ENCODE measurements at regions not wholly inside any gene's neighbourhood (a gene's known extent, or its start where the extent isn't known, plus 50 kb on each side); places are given as distances from the start of the nearest gene placed in this dataset.
"Not testable (repeated sequence)": the region's sequence is repeated elsewhere in the genome, so short reads cannot be mapped to it uniquely, and the experiment has no call there.

- DNase-seq (ENCODE audit: low read depth) = not testable (repeated sequence)
Measured at GRCh38 chr16:29145086-29145485, 160.2 kb downstream of the LAT start.

GRCh38 chr16:29144669-29145062 is 159.8 kb downstream of the LAT start:
- DNase-seq (ENCODE audit: low read depth) = not testable (repeated sequence)

- DNase-seq (ENCODE audit: low read depth) = not testable (repeated sequence)
Measured at GRCh38 chr16:29143739-29144668, 159.2 kb downstream of the LAT start.

- DNase-seq (ENCODE audit: low read depth) = not testable (repeated sequence)
Measured at GRCh38 chr16:29142506-29142905, 157.7 kb downstream of the LAT start.

- no peak for DNase-seq (ENCODE audit: low read depth)
Measured at GRCh38 chr16:29141586-29142324, 156.9 kb downstream of the LAT start.

GRCh38 chr16:29141121-29141520 is 156.3 kb downstream of the LAT start:
- not testable (repeated sequence) for DNase-seq (ENCODE audit: low read depth)

GRCh38 chr16:29139901-29140855 is 155.3 kb downstream of the LAT start:
- not testable (repeated sequence) for DNase-seq (ENCODE audit: low read depth)

- no peak for DNase-seq (ENCODE audit: low read depth)
Measured at GRCh38 chr16:29139261-29139802, 154.5 kb downstream of the LAT start.

- not testable (repeated sequence) for DNase-seq (ENCODE audit: low read depth)
Measured at GRCh38 chr16:29138698-29139097, 153.8 kb downstream of the LAT start.

- not testable (repeated sequence) for DNase-seq (ENCODE audit: low read depth)
Measured at GRCh38 chr16:29137894-29138662, 153.2 kb downstream of the LAT start.

- DNase-seq (ENCODE audit: low read depth) = not testable (repeated sequence)
Measured at GRCh38 chr16:29137461-29137860, 152.6 kb downstream of the LAT start.

GRCh38 chr16:29136916-29137315 is 152.1 kb downstream of the LAT start:
- not testable (repeated sequence) for DNase-seq (ENCODE audit: low read depth)

- not testable (repeated sequence) for DNase-seq (ENCODE audit: low read depth)
Measured at GRCh38 chr16:29136046-29136696, 151.3 kb downstream of the LAT start.

- DNase-seq (ENCODE audit: low read depth) = not testable (repeated sequence)
Measured at GRCh38 chr16:29135098-29135497, 150.2 kb downstream of the LAT start.

GRCh38 chr16:29133681-29134430 is 149.0 kb downstream of the LAT start:
- not testable (repeated sequence) for DNase-seq (ENCODE audit: low read depth)

- DNase-seq (ENCODE audit: low read depth) = not testable (repeated sequence)
Measured at GRCh38 chr16:29132869-29133268, 148.0 kb downstream of the LAT start.

GRCh38 chr16:29132444-29132843 is 147.6 kb downstream of the LAT start:
- DNase-seq (ENCODE audit: low read depth) = not testable (repeated sequence)

- DNase-seq (ENCODE audit: low read depth) = not testable (repeated sequence)
Measured at GRCh38 chr16:29130901-29131851, 146.3 kb downstream of the LAT start.
